Fibroblast of the aortic adventitia (primary cell): ENCODE measurements at regions not wholly inside any gene's neighbourhood (a gene's known extent, or its start where the extent isn't known, plus 50 kb on each side); places are given as distances from the start of the nearest gene placed in this dataset.
"Not testable (repeated sequence)": the region's sequence is repeated elsewhere in the genome, so short reads cannot be mapped to it uniquely, and the experiment has no call there.

ENCODE experiments used
- DNase-seq: peaks from one replicate; pipeline ENCODE4 v3.0.0-alpha.2; 2010; ENCODE audit warnings: low read depth
- H3K4me3 ChIP-seq: 2 replicates; pipeline ENCODE4 v1.5.1; 2011; ENCODE audit warnings: low read depth, mild to moderate bottlenecking, control low read depth, low read length, moderate library complexity
- TF ChIP-seq, protein P1 (sequence below): IDR thresholded peaks from 2 replicates; pipeline ENCODE4 v1.5.1; 2011; ENCODE audit warnings: mild to moderate bottlenecking, low read length, control low read depth, inconsistent platforms; ENCODE audit not compliant: insufficient read depth

DNA sequence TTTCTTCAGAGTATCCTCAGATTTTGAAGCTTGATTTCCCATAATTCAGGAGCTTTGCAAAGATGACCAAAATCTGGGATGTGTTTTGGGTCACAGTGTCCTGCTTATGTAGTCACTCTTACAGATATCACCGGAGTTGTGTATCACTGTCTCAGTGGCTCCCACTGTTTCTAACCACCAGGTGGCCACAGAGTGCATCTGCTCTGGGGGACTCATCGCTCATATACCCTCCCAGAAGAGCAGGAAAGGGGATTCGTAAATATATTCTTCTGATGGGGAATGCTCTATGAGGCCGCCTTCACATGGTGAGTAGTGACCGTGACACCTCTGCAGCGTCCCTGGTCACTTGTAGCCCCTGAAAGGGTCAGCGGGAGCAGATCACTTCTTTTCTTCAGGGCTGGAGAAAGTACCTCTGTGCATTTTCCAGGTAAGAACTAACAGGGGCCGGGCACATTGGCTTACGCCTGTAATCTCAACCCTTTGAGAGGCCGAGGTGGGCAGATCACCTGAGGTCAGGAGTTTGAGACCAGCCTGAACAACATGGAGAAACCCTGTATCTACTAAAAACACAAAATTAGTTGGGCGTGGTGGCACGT is 249.4 kb upstream of the NOTCH2NLA start:
- H3K4me3 ChIP-seq, result not testable (repeated sequence)
- TF ChIP-seq, protein P1, sequence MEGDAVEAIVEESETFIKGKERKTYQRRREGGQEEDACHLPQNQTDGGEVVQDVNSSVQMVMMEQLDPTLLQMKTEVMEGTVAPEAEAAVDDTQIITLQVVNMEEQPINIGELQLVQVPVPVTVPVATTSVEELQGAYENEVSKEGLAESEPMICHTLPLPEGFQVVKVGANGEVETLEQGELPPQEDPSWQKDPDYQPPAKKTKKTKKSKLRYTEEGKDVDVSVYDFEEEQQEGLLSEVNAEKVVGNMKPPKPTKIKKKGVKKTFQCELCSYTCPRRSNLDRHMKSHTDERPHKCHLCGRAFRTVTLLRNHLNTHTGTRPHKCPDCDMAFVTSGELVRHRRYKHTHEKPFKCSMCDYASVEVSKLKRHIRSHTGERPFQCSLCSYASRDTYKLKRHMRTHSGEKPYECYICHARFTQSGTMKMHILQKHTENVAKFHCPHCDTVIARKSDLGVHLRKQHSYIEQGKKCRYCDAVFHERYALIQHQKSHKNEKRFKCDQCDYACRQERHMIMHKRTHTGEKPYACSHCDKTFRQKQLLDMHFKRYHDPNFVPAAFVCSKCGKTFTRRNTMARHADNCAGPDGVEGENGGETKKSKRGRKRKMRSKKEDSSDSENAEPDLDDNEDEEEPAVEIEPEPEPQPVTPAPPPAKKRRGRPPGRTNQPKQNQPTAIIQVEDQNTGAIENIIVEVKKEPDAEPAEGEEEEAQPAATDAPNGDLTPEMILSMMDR, result peak; percentile 64
- DNase-seq, result peak; percentile 14

DNA sequence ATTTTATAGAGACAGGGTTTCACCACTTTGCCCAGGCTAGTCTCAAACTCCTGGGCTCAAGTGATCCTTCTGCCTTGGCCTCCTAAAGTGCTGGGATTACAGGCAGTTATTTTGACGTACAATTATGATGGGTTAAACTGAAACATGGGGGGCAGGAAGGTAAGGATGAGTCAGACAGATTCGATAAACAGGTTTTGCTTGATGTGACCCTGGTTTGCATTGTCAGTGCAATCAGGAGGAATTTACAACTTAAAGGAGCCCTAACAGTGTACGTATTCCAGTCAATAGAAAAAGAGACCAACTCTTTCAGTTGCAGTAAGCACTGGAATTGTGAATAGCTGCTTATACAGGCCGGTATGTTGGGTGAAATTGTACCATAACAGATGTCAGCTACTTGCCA is 246.3 kb upstream of the NOTCH2NLA start:
- DNase-seq, result not testable (repeated sequence)

GRCh38 chr1:146474216-146474615 is 245.4 kb upstream of the NOTCH2NLA start:
- not testable (repeated sequence) for DNase-seq, H3K4me3 ChIP-seq

More for the DNA sequence above, 246.3 kb upstream of the NOTCH2NLA start:
- H3K4me3 ChIP-seq, result not testable (repeated sequence)

- DNase-seq, result peak; percentile 31
- peak overlapping the region; percentile 56 for H3K4me3 ChIP-seq
These were observed 243.5 kb upstream of the NOTCH2NLA start for GRCh38 chr1:146472192-146472861.

- not testable (repeated sequence) for DNase-seq, H3K4me3 ChIP-seq
These were observed 231.1 kb upstream of the NOTCH2NLA start for GRCh38 chr1:146459939-146460338.

GRCh38 chr1:146459308-146459707 is 230.5 kb upstream of the NOTCH2NLA start:
- DNase-seq, H3K4me3 ChIP-seq: not testable (repeated sequence)

GRCh38 chr1:146448877-146449246 is 220.0 kb upstream of the NOTCH2NLA start:
- DNase-seq, H3K4me3 ChIP-seq: not testable (repeated sequence)

- TF ChIP-seq, protein P1, result peak; percentile 19
- H3K4me3 ChIP-seq, DNase-seq: not testable (repeated sequence)
These were observed 219.5 kb upstream of the NOTCH2NLA start for GRCh38 chr1:146448212-146448876.

- peak; percentile 5 for DNase-seq
- TF ChIP-seq, protein P1, result peak; percentile 2
- H3K4me3 ChIP-seq, result peak overlapping the region; percentile 56
These were observed 215.0 kb upstream of the NOTCH2NLA start for GRCh38 chr1:146443871-146444222.

DNA sequence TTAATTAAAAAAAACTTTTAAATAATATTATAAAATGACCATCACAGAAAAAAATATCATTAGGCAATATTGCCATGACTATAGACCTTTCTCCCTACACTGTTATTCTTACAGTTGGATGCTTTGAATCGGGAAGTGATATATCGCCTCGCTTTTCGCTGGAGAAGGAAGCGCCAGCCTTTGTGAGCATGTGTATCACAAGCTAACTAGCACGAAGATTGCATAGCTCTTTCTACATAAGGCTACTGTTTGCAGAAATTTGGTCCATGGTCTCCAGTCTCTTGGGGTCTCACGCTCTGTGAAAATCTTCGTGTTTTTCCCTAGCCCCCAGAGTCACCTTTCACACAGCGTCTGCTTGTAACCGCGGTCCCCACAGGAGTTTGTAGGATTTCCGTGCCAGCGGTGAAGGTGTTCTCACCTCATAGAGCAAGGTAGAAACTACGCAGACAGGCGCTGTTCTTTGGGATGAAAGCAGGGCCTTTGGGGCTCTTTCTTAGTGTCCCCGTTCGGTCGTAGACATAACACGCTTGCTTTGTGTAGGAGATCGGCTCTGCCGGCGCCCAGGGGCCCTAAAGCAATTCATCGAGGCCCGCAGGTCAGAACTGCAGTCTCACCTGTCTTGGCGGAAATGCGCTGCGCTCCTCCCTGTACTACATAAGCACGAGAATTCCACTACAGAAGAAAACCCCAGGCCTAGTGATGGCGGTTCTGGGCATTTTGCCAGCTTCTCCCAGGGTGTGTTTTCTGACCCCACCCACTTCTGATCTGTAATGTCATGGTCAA is 214.5 kb upstream of the NOTCH2NLA start:
- DNase-seq, result not testable (repeated sequence)

DNA sequence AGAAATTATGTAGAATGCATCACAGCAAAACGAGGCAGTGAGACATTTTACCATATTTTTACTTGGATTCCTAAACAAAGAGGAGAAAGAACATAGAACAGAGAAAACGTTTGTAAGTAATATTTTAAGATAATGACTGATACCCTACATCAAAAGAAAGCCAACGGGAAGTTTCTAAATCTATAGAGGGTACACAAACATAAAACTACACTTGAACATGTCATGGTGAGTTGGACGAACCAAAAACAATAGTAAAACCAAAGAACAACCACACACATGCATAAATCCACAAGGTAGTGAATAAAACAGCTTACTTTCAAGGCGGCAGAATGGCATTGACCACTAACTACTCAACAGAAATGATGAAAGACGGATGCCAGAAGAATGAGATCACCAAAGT is 209.7 kb upstream of the NOTCH2NLA start:
- DNase-seq, H3K4me3 ChIP-seq: not testable (repeated sequence)

More for the DNA sequence above, 214.5 kb upstream of the NOTCH2NLA start:
- H3K4me3 ChIP-seq, result not testable (repeated sequence)

- H3K4me3 ChIP-seq, DNase-seq: not testable (repeated sequence)
These were observed 187.8 kb upstream of the NOTCH2NLA start for GRCh38 chr1:146416642-146417041.

DNA sequence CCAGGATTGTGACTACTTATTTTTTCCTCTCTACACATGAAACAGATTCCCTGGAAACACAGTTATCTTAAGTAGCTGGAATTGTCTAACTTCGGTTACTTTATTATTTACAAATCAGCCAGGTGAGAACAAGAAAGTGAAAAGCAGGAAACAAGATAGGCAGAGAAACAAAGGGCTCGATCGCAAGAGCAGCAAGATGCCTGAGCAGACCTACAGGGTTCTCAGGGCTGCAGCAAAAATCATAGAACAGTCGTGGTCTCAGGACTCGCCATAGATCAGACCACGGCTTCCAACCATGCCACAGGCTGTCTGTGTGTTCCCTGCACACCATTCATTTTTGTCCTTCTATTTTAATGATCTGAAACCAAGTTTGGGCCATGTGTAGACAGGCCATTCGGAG is 186.2 kb upstream of the NOTCH2NLA start:
- H3K4me3 ChIP-seq, DNase-seq: not testable (repeated sequence)

GRCh38 chr1:146413911-146414310 is 185.1 kb upstream of the NOTCH2NLA start:
- peak; percentile 0 for DNase-seq
- not testable (repeated sequence) for H3K4me3 ChIP-seq

DNA sequence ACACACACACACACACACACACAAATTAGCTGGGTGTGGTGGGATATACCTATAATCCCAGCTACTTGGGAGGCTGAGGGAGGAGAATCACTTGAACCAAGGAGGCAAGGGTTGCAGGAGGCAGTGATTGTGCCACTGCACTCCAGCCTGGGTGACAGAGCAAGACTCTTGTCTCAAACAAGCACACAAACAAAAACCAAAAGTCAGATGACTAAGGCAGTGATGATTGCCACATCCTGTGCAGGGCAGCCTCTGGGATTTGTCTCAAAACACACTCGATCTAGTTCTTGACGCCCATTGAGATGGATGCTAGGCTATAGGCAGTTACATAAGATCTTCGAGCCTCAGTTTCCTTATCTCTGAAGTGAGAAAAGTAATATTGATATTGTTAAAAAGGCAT is 183.1 kb upstream of the NOTCH2NLA start:
- not testable (repeated sequence) for DNase-seq, H3K4me3 ChIP-seq
